OCI-LY1 (cell line): ENCODE measurements at regions not wholly inside any gene's neighbourhood (a gene's known extent, or its start where the extent isn't known, plus 50 kb on each side); places are given as distances from the start of the nearest gene placed in this dataset.

Source experiments
- H2AFZ ChIP-seq: fragments of 200-600 bp; sonication (generic), shearing (Covaris generic); 2 replicates; pipeline ENCODE4 v1.6.0; 2014; ENCODE audit warnings: antibody characterized with exemption, mild to moderate bottlenecking, low read length
- H3F3A ChIP-seq: fragments of 200-600 bp; sonication (generic), shearing (Covaris generic); 2 replicates; pipeline ENCODE4 v1.6.0; 2014; ENCODE audit warnings: mild to moderate bottlenecking, antibody characterized with exemption, low read length, moderate library complexity; ENCODE audit not compliant: insufficient read depth
- H3K27ac ChIP-seq: fragments of 200-600 bp; sonication (generic); 2 replicates; pipeline ENCODE4 v1.5.1; 2014; ENCODE audit warnings: low read length, mixed run types, mild to moderate bottlenecking, low read depth; ENCODE audit not compliant: poor library complexity, severe bottlenecking
- H3K27me3 ChIP-seq: fragments of 200-600 bp; sonication (generic); 2 replicates; pipeline ENCODE4 v1.6.0; 2014; ENCODE audit warnings: antibody characterized with exemption, mild to moderate bottlenecking, low read length, moderate library complexity; ENCODE audit not compliant: insufficient read depth
- H3K36me3 ChIP-seq: fragments of 200-600 bp; sonication (generic); 2 replicates; pipeline ENCODE4 v1.6.1; 2014; ENCODE audit warnings: mild to moderate bottlenecking, antibody characterized with exemption, low read length, moderate library complexity, mixed read lengths; ENCODE audit not compliant: insufficient read depth
- H3K4me1 ChIP-seq: fragments of 200-600 bp; sonication (generic); 2 replicates; pipeline ENCODE4 v1.5.1; 2014; ENCODE audit warnings: mild to moderate bottlenecking, low read length, moderate library complexity; ENCODE audit not compliant: insufficient read depth, severe bottlenecking
- H3K4me2 ChIP-seq: fragments of 200-600 bp; sonication (generic), shearing (Covaris generic); 2 replicates; pipeline ENCODE4 v1.6.1; 2014; ENCODE audit warnings: low read length
- H3K4me3 ChIP-seq: fragments of 200-600 bp; sonication (generic); 2 replicates; pipeline ENCODE4 v1.5.1; 2014; ENCODE audit warnings: low read length, low read depth, mild to moderate bottlenecking, mixed read lengths; ENCODE audit not compliant: poor library complexity, severe bottlenecking
- H3K79me2 ChIP-seq: fragments of 200-600 bp; shearing (Covaris generic); 2 replicates; pipeline ENCODE4 v1.6.1; 2016; ENCODE audit warnings: mixed run types, low read length, mixed read lengths; ENCODE audit not compliant: insufficient read depth
- H3K9ac ChIP-seq: fragments of 200-600 bp; sonication (generic), shearing (Covaris generic); 2 replicates; pipeline ENCODE4 v1.6.1; 2014; ENCODE audit warnings: mild to moderate bottlenecking, low read length, mixed read lengths
- H3K9me2 ChIP-seq: fragments of 200-600 bp; sonication (generic), shearing (Covaris generic); 2 replicates; pipeline ENCODE4 v1.6.1; 2014; ENCODE audit warnings: low read depth, mild to moderate bottlenecking, low read length, mixed read lengths
- H3K9me3 ChIP-seq: fragments of 200-600 bp; shearing (Covaris generic); 2 replicates; pipeline ENCODE4 v1.6.1; 2014; ENCODE audit warnings: low read length, mixed read lengths
- H4K20me1 ChIP-seq: fragments of 200-600 bp; sonication (generic), shearing (Covaris generic); 2 replicates; pipeline ENCODE4 v1.6.0; 2016; ENCODE audit warnings: mild to moderate bottlenecking, low read length; ENCODE audit not compliant: insufficient read depth
- EZH2 ChIP-seq: fragments of 200-600 bp; sonication (generic), shearing (Covaris generic); IDR thresholded peaks from 2 replicates; pipeline ENCODE4 v1.8.0; 2017; ENCODE audit warnings: borderline replicate concordance, mixed run types, mild to moderate bottlenecking, antibody characterized with exemption, low read length, moderate library complexity, mixed read lengths
- TF ChIP-seq, protein P1 (sequence below): fragments of 200-600 bp; sonication (generic), shearing (Covaris generic); IDR thresholded peaks from 2 replicates; pipeline ENCODE4 v1.5.1; 2017; ENCODE audit warnings: mild to moderate bottlenecking, antibody characterized with exemption, low read length, moderate library complexity, mixed read lengths

GRCh38 chr3:59257506-59257905, 207.7 kb upstream of the CFAP20DC start:
- H3K36me3 ChIP-seq: no peaks in the 10 kb centered on the region
- H3K27ac ChIP-seq: no peak overlapping the region
- no peak for TF ChIP-seq EZH2
- TF ChIP-seq, protein P1, sequence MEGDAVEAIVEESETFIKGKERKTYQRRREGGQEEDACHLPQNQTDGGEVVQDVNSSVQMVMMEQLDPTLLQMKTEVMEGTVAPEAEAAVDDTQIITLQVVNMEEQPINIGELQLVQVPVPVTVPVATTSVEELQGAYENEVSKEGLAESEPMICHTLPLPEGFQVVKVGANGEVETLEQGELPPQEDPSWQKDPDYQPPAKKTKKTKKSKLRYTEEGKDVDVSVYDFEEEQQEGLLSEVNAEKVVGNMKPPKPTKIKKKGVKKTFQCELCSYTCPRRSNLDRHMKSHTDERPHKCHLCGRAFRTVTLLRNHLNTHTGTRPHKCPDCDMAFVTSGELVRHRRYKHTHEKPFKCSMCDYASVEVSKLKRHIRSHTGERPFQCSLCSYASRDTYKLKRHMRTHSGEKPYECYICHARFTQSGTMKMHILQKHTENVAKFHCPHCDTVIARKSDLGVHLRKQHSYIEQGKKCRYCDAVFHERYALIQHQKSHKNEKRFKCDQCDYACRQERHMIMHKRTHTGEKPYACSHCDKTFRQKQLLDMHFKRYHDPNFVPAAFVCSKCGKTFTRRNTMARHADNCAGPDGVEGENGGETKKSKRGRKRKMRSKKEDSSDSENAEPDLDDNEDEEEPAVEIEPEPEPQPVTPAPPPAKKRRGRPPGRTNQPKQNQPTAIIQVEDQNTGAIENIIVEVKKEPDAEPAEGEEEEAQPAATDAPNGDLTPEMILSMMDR: no peak
- H3K4me1 ChIP-seq: no peaks in the 10 kb centered on the region
- no peak overlapping the region for H2AFZ ChIP-seq
- H3K4me3 ChIP-seq: no peak overlapping the region
- H3K9ac ChIP-seq: no peak overlapping the region
- H3K27me3 ChIP-seq: no peaks in the 10 kb centered on the region
- H3F3A ChIP-seq: no peaks in the 10 kb centered on the region
- H3K4me2 ChIP-seq: no peak overlapping the region
- no peaks in the 10 kb centered on the region for H3K9me3 ChIP-seq
- no peaks in the 10 kb centered on the region for H3K79me2 ChIP-seq
- no peaks in the 10 kb centered on the region for H3K9me2 ChIP-seq
- H4K20me1 ChIP-seq: no peaks in the 10 kb centered on the region

GRCh38 chr3:59256230-59256629, 206.4 kb upstream of the CFAP20DC start:
- Histone ChIP-seq H3K79me2 (no peaks in the 10 kb centered on the region), H3K27ac (no peak overlapping the region), H3K4me1 (no peaks in the 10 kb centered on the region), H3K9ac (no peak overlapping the region), H3K9me2 (no peaks in the 10 kb centered on the region), H3K9me3 (no peaks in the 10 kb centered on the region), H3K4me3 (no peak overlapping the region), H2AFZ (no peak overlapping the region), H3K4me2 (no peak overlapping the region), H4K20me1 (no peaks in the 10 kb centered on the region), H3F3A (no peaks in the 10 kb centered on the region), H3K36me3 (no peaks in the 10 kb centered on the region), H3K27me3 (no peaks in the 10 kb centered on the region)
- TF ChIP-seq, protein P1: no peak
- no peak for TF ChIP-seq EZH2

- Histone ChIP-seq H3K27ac (no peak overlapping the region), H3K4me1 (no peaks in the 10 kb centered on the region), H2AFZ (no peak overlapping the region), H3K9me3 (no peaks in the 10 kb centered on the region), H3K36me3 (no peaks in the 10 kb centered on the region), H4K20me1 (no peaks in the 10 kb centered on the region), H3K9ac (no peak overlapping the region), H3K9me2 (no peaks in the 10 kb centered on the region), H3K79me2 (no peaks in the 10 kb centered on the region), H3K4me2 (no peak overlapping the region), H3K27me3 (no peaks in the 10 kb centered on the region), H3K4me3 (no peak overlapping the region), H3F3A (no peaks in the 10 kb centered on the region)
- TF ChIP-seq EZH2: no peak
- TF ChIP-seq, protein P1: no peak
These were observed 205.2 kb upstream of the CFAP20DC start for GRCh38 chr3:59254976-59255375.
